IMR-90 (cell line): ENCODE measurements at regions not wholly inside any gene's neighbourhood (a gene's known extent, or its start where the extent isn't known, plus 50 kb on each side); places are given as distances from the start of the nearest gene placed in this dataset.

Experiments
- ATAC-seq: fragments of 200-7000 bp; cut with Tn5 transposase; 2 replicates; pipeline ENCODE4 v1.9.1; 2020; ENCODE audit warnings: low read depth, mild to moderate bottlenecking, moderate library complexity
- BruUV-seq: library from RNA; stranded (reverse); fragments of 400-500 nt; replicated peaks from 2 replicates; lab custom pipeline; 2021; lab: Mats Ljungman, UMichigan
- CTCF ChIA-PET: fragments of 300-600 bp; formaldehyde crosslinking; extraction: SDS; loops from one replicate; lab custom pipeline; 2021; ENCODE audit warnings: antibody characterized with exemption; lab: Yijun Ruan, JAX
- POLR2A ChIA-PET: fragments of 300-600 bp; sonication (Branson Sonifier 250); formaldehyde crosslinking; loops from one replicate; lab custom pipeline; 2022; ENCODE audit warnings: antibody characterized with exemption; ENCODE audit not compliant: unreplicated experiment; lab: Charles Lee
- DNase-seq: peaks from one replicate; pipeline ENCODE4 v3.0.0; 2013
- H2AFZ ChIP-seq: replicated peaks from 2 replicates; pipeline ENCODE3; 2013; ENCODE audit warnings: low read length, mild to moderate bottlenecking; ENCODE audit not compliant: poor library complexity
- H2AK5ac ChIP-seq: 2 replicates; pipeline ENCODE4 v1.6.1; 2013; ENCODE audit warnings: low read depth, low read length, inconsistent platforms
- H2AK9ac ChIP-seq: replicated peaks from 2 replicates; pipeline ENCODE3; 2013; ENCODE audit warnings: mild to moderate bottlenecking, low read depth, low read length, moderate library complexity; ENCODE audit not compliant: poor library complexity
- H2BK120ac ChIP-seq: 2 replicates; pipeline ENCODE4 v1.6.1; 2013; ENCODE audit warnings: low read depth, low read length, inconsistent platforms
- H2BK15ac ChIP-seq: 3 replicates; pipeline ENCODE4 v1.6.1; 2013; ENCODE audit warnings: low read depth, low read length, inconsistent platforms
- H2BK20ac ChIP-seq: 2 replicates; pipeline ENCODE4 v1.6.1; 2013; ENCODE audit warnings: low read depth, mild to moderate bottlenecking, inconsistent platforms, low read length, moderate library complexity
- H2BK5ac ChIP-seq: 2 replicates; pipeline ENCODE4 v1.6.1; 2013; ENCODE audit warnings: mild to moderate bottlenecking, low read depth, low read length, inconsistent platforms; ENCODE audit not compliant: poor library complexity, severe bottlenecking
- H3K14ac ChIP-seq: replicated peaks from 2 replicates; pipeline ENCODE4 v1.6.1; 2013; ENCODE audit warnings: low read depth, low read length, inconsistent platforms
- H3K18ac ChIP-seq: 2 replicates; pipeline ENCODE4 v1.6.1; 2013; ENCODE audit warnings: low read depth, low read length, control low read depth
- H3K23ac ChIP-seq: 2 replicates; pipeline ENCODE4 v1.6.1; 2013; ENCODE audit warnings: low read depth, low read length, inconsistent platforms
- H3K27ac ChIP-seq: 2 replicates; pipeline ENCODE4 v1.5.1; 2013; ENCODE audit warnings: mild to moderate bottlenecking, control low read depth, low read length; ENCODE audit not compliant: insufficient read depth
- H3K27me3 ChIP-seq: 2 replicates; pipeline ENCODE4 v1.6.1; 2013; ENCODE audit warnings: low read length; ENCODE audit not compliant: control insufficient read depth, insufficient read depth
- H3K36me3 ChIP-seq: 2 replicates; pipeline ENCODE4 v1.6.1; 2013; ENCODE audit warnings: low read length, mixed read lengths; ENCODE audit not compliant: control insufficient read depth, insufficient read depth
- H3K4ac ChIP-seq: 2 replicates; pipeline ENCODE4 v1.6.1; 2013; ENCODE audit warnings: low read depth, low read length, inconsistent platforms
- H3K4me1 ChIP-seq: 2 replicates; pipeline ENCODE4 v1.6.1; 2013; ENCODE audit warnings: low read length, mixed read lengths; ENCODE audit not compliant: control insufficient read depth, insufficient read depth
- H3K4me2 ChIP-seq: 2 replicates; pipeline ENCODE4 v1.6.1; 2013; ENCODE audit warnings: low read depth, mild to moderate bottlenecking, control low read depth, low read length, moderate library complexity
- H3K4me3 ChIP-seq: 2 replicates; pipeline ENCODE4 v1.5.1; 2013; ENCODE audit warnings: low read depth, mild to moderate bottlenecking, control low read depth, low read length, moderate library complexity; ENCODE audit not compliant: insufficient read depth
- H3K56ac ChIP-seq: 2 replicates; pipeline ENCODE4 v1.6.1; 2013; ENCODE audit warnings: low read length, inconsistent platforms; ENCODE audit not compliant: insufficient read depth; ENCODE audit errors: extremely low read depth
- H3K79me1 ChIP-seq, 2 experiments: 2 replicates each; pipeline ENCODE4 v1.6.1; 2013; ENCODE audit warnings: low read length in 2 of 2, inconsistent platforms in 1 of 2, low read depth in 1 of 2
- H3K9ac ChIP-seq: 2 replicates; pipeline ENCODE4 v1.6.1; 2013; ENCODE audit warnings: low read depth, low read length, control low read depth
- H3K9me1 ChIP-seq: 2 replicates; pipeline ENCODE4 v1.6.1; 2013; ENCODE audit warnings: low read length, inconsistent platforms; ENCODE audit not compliant: insufficient read depth
- H3K9me3 ChIP-seq: 2 replicates; pipeline ENCODE4 v1.6.1; 2013; ENCODE audit warnings: low read length; ENCODE audit not compliant: control insufficient read depth, insufficient read depth
- H4K20me1 ChIP-seq: 2 replicates; pipeline ENCODE4 v1.6.1; 2013; ENCODE audit warnings: low read length, inconsistent platforms; ENCODE audit not compliant: insufficient read depth
- H4K5ac ChIP-seq: 2 replicates; pipeline ENCODE4 v1.6.1; 2013; ENCODE audit warnings: mild to moderate bottlenecking, low read depth, low read length, control low read depth
- H4K8ac ChIP-seq, 2 experiments: 2 replicates each; pipeline ENCODE4 v1.6.1; 2013; ENCODE audit warnings: low read depth in 2 of 2, low read length in 2 of 2, control low read depth in 1 of 2, inconsistent platforms in 1 of 2
- H4K91ac ChIP-seq: 2 replicates; pipeline ENCODE4 v1.6.1; 2013; ENCODE audit warnings: low read depth, low read length, inconsistent platforms; ENCODE audit not compliant: insufficient read depth
- CEBPB ChIP-seq: IDR thresholded peaks from 2 replicates; pipeline ENCODE4 v1.6.1; 2012; ENCODE audit warnings: low read depth, low read length, improper control_type of control experiment
- FOS ChIP-seq: fragments of 150-350 bp; IDR thresholded peaks from 2 replicates; pipeline ENCODE4 v1.6.1; 2016; ENCODE audit warnings: low read depth, low read length
- WGBS, 2 experiments: methylation state at CpG; one replicate each; pipeline versions ENCODE4 v1.1.5 to v1.1.7; 2013; ENCODE audit warnings: missing lambda C conversion rate in 2 of 2; ENCODE audit not compliant: insufficient read length in 1 of 2; ENCODE audit errors: extremely low coverage in 2 of 2; 5-methylcytosine and 5-hydroxymethylcytosine counted together
- dilution Hi-C: fragments of 300-500 bp; cut with HindIII; formaldehyde crosslinking; loops from one replicate; pipeline ENCODE4 v1.14.3; 2018; ENCODE audit warnings: low sequenced_read_pairs; ENCODE audit not compliant: unreplicated experiment
- in situ Hi-C: fragments of 300-500 bp; cut with MboI; formaldehyde crosslinking; loops from 3 replicates; pipeline ENCODE4 v1.14.3; 2019; ENCODE audit warnings: low sequenced_read_pairs, inconsistent platforms, mixed read lengths
- intact Hi-C: fragments of 100-400 bp; cut with micrococcal nuclease; formaldehyde crosslinking; loops from 2 replicates; pipeline ENCODE4 v1.10.0; 2022

- no peak overlapping the region for H4K91ac ChIP-seq
- H3K4me2 ChIP-seq = no peak overlapping the region
- no peak overlapping the region for H2AK9ac ChIP-seq
- H3K23ac ChIP-seq = no peak overlapping the region
- DNase-seq (no peak), ATAC-seq (no peak)
- H4K8ac ChIP-seq = no peak overlapping the region
- ChIA-PET POLR2A (no interaction called here), CTCF (no interaction called here)
- BruUV-seq = no TSS peak
- dilution Hi-C loops (no loop called here), in situ Hi-C loops (no loop called here), intact Hi-C loops (no loop called here)
- no peaks in the 10 kb centered on the region for H3K4me1 ChIP-seq
- H3K9me1 ChIP-seq = no peaks in the 10 kb centered on the region
- TF ChIP-seq CEBPB (no peak), FOS (no peak)
- no peak overlapping the region for H2BK120ac ChIP-seq
- no peak overlapping the region for H2BK20ac ChIP-seq
- no peak overlapping the region for H3K18ac ChIP-seq
- no peak overlapping the region for H3K56ac ChIP-seq
- H2AFZ ChIP-seq = no peak overlapping the region
- no peaks in the 10 kb centered on the region for H3K79me1 ChIP-seq
- H3K4ac ChIP-seq = no peak overlapping the region
- H3K14ac ChIP-seq = no peak overlapping the region
- H4K5ac ChIP-seq = no peak overlapping the region
- no peak overlapping the region for H3K9ac ChIP-seq
- no peaks in the 10 kb centered on the region for H4K20me1 ChIP-seq
- peaks cover 29% of the 10 kb centered on the region for H3K27me3 ChIP-seq
- no peak overlapping the region for H3K4me3 ChIP-seq
- no peaks in the 10 kb centered on the region for H3K36me3 ChIP-seq
- peaks cover 2% of the 10 kb centered on the region; the same call in 1 of the 2 replicates for H3K9me3 ChIP-seq
- no peak overlapping the region for H3K27ac ChIP-seq
- no CpG with 5 or more reads among the region's 1 CpG for WGBS, 2 experiments
- H2BK5ac ChIP-seq = no peak overlapping the region
- H2BK15ac ChIP-seq = no peak overlapping the region
- H2AK5ac ChIP-seq = no peak overlapping the region
These were observed 188.7 kb downstream of the MIAT start for GRCh38 chr22:26846076-26846475.
